DND-41 (cell line): ENCODE measurements at regions not wholly inside any gene's neighbourhood (a gene's known extent, or its start where the extent isn't known, plus 50 kb on each side); places are given as distances from the start of the nearest gene placed in this dataset.

Experiments used
- EZH2 ChIP-seq: IDR thresholded peaks from 3 replicates; pipeline ENCODE4 v1.6.1; 2012; ENCODE audit warnings: borderline replicate concordance, low read depth, mild to moderate bottlenecking, moderate library complexity, low read length, inconsistent platforms; ENCODE audit not compliant: severe bottlenecking
- TF ChIP-seq, protein P1 (sequence below): IDR thresholded peaks from 2 replicates; pipeline ENCODE4 v1.5.1; 2012; ENCODE audit warnings: borderline replicate concordance, low read length, moderate library complexity, mild to moderate bottlenecking; ENCODE audit not compliant: poor library complexity, severe bottlenecking; ENCODE audit errors: extremely low read depth

GRCh38 chr1:29805122-29805895 lies 569.0 kb downstream of the PTPRU start:
- no peak for TF ChIP-seq EZH2
- TF ChIP-seq, protein P1, sequence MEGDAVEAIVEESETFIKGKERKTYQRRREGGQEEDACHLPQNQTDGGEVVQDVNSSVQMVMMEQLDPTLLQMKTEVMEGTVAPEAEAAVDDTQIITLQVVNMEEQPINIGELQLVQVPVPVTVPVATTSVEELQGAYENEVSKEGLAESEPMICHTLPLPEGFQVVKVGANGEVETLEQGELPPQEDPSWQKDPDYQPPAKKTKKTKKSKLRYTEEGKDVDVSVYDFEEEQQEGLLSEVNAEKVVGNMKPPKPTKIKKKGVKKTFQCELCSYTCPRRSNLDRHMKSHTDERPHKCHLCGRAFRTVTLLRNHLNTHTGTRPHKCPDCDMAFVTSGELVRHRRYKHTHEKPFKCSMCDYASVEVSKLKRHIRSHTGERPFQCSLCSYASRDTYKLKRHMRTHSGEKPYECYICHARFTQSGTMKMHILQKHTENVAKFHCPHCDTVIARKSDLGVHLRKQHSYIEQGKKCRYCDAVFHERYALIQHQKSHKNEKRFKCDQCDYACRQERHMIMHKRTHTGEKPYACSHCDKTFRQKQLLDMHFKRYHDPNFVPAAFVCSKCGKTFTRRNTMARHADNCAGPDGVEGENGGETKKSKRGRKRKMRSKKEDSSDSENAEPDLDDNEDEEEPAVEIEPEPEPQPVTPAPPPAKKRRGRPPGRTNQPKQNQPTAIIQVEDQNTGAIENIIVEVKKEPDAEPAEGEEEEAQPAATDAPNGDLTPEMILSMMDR: no peak
